GM23338 (cell line): ENCODE measurements at regions not wholly inside any gene's neighbourhood (a gene's known extent, or its start where the extent isn't known, plus 50 kb on each side); places are given as distances from the start of the nearest gene placed in this dataset.

Source experiments
- CREB1 ChIP-seq: fragments of 250-450 bp; sonication (Bioruptor Pico); IDR thresholded peaks from 2 replicates; pipeline ENCODE4 v1.5.0; 2020; ENCODE audit warnings: low read depth, mild to moderate bottlenecking, moderate library complexity
- CTCF ChIP-seq, 2 experiments: fragments of 200-600 bp in 1 of 2; sonication (generic) in 1 of 2; conservative IDR thresholded peaks; 2 replicates each; pipeline versions ENCODE4 v1.5.1 to v1.6.1; 2016 to 2017; ENCODE audit warnings: antibody characterized with exemption in 2 of 2, low read depth in 2 of 2, mild to moderate bottlenecking in 2 of 2, moderate library complexity in 1 of 2
- EZH2 ChIP-seq: fragments of 200-600 bp; sonication (generic); IDR thresholded peaks from one replicate; pipeline ENCODE4 v1.8.0; 2017; ENCODE audit warnings: antibody characterized with exemption, mild to moderate bottlenecking, low read depth; ENCODE audit not compliant: unreplicated experiment
- EZH2phosphoT487 ChIP-seq: fragments of 200-600 bp; sonication (generic); IDR thresholded peaks from one replicate; pipeline ENCODE4 v1.8.1; 2018; ENCODE audit warnings: antibody characterized with exemption; ENCODE audit not compliant: unreplicated experiment
- JUNB ChIP-seq: IDR thresholded peaks from one replicate; pipeline ENCODE4 v1.6.1; 2016; ENCODE audit warnings: antibody characterized with exemption; ENCODE audit not compliant: unreplicated experiment
- NANOG ChIP-seq: IDR thresholded peaks from 2 replicates; pipeline ENCODE4 v1.6.1; 2016; ENCODE audit warnings: antibody characterized with exemption, borderline replicate concordance
- POLR2AphosphoS5 ChIP-seq: IDR thresholded peaks from 2 replicates; pipeline ENCODE4 v1.6.1; 2016; ENCODE audit warnings: antibody characterized with exemption, low read depth
- REST ChIP-seq: IDR thresholded peaks from one replicate; pipeline ENCODE4 v1.6.1; 2018; ENCODE audit warnings: antibody characterized with exemption; ENCODE audit not compliant: unreplicated experiment
- STAT1 ChIP-seq: IDR thresholded peaks from one replicate; pipeline ENCODE4 v1.6.1; 2016; ENCODE audit warnings: antibody characterized with exemption; ENCODE audit not compliant: unreplicated experiment
- ZNF114 ChIP-seq: fragments of 250-450 bp; sonication (Bioruptor Pico); IDR thresholded peaks from 2 replicates; pipeline ENCODE4 v1.5.0; 2020; ENCODE audit warnings: mild to moderate bottlenecking, moderate library complexity
- ZNF462 ChIP-seq: fragments of 250-450 bp; sonication (Bioruptor Pico); IDR thresholded peaks from 2 replicates; pipeline ENCODE4 v1.5.0; 2020; ENCODE audit warnings: mild to moderate bottlenecking, moderate library complexity

GRCh38 chr6:71209206-71209605, 79.4 kb upstream of the OGFRL1 start:
- no peak for TF ChIP-seq CTCF (conservative IDR thresholded peaks at IDR 0.05; ENCODE audit: low read depth in 2 of 2)
- TF ChIP-seq POLR2AphosphoS5 = no peak
- TF ChIP-seq JUNB = no peak
- no peak for TF ChIP-seq REST
- no peak for TF ChIP-seq EZH2
- no peak for TF ChIP-seq STAT1
- no peak for TF ChIP-seq CREB1 (CRISPR knock-in tag)
- TF ChIP-seq ZNF114 (CRISPR knock-in tag) = no peak
- no peak for TF ChIP-seq EZH2phosphoT487
- no peak for TF ChIP-seq NANOG
- no peak for TF ChIP-seq ZNF462 (CRISPR knock-in tag)
